IMR-90 (cell line): ENCODE measurements at regions not wholly inside any gene's neighbourhood (a gene's known extent, or its start where the extent isn't known, plus 50 kb on each side); places are given as distances from the start of the nearest gene placed in this dataset.

Experiments
- ATAC-seq: fragments of 200-7000 bp; cut with Tn5 transposase; 2 replicates; pipeline ENCODE4 v1.9.1; 2020; ENCODE audit warnings: low read depth, mild to moderate bottlenecking, moderate library complexity
- BruUV-seq: library from RNA; stranded (reverse); fragments of 400-500 nt; replicated peaks from 2 replicates; lab custom pipeline; 2021; lab: Mats Ljungman, UMichigan
- CTCF ChIA-PET: fragments of 300-600 bp; formaldehyde crosslinking; extraction: SDS; loops from one replicate; lab custom pipeline; 2021; ENCODE audit warnings: antibody characterized with exemption; lab: Yijun Ruan, JAX
- POLR2A ChIA-PET: fragments of 300-600 bp; sonication (Branson Sonifier 250); formaldehyde crosslinking; loops from one replicate; lab custom pipeline; 2022; ENCODE audit warnings: antibody characterized with exemption; ENCODE audit not compliant: unreplicated experiment; lab: Charles Lee
- DNase-seq: peaks from one replicate; pipeline ENCODE4 v3.0.0; 2013
- H2AFZ ChIP-seq: replicated peaks from 2 replicates; pipeline ENCODE3; 2013; ENCODE audit warnings: low read length, mild to moderate bottlenecking; ENCODE audit not compliant: poor library complexity
- H2AK5ac ChIP-seq: 2 replicates; pipeline ENCODE4 v1.6.1; 2013; ENCODE audit warnings: low read depth, low read length, inconsistent platforms
- H2AK9ac ChIP-seq: replicated peaks from 2 replicates; pipeline ENCODE3; 2013; ENCODE audit warnings: mild to moderate bottlenecking, low read depth, low read length, moderate library complexity; ENCODE audit not compliant: poor library complexity
- H2BK120ac ChIP-seq: 2 replicates; pipeline ENCODE4 v1.6.1; 2013; ENCODE audit warnings: low read depth, low read length, inconsistent platforms
- H2BK15ac ChIP-seq: 3 replicates; pipeline ENCODE4 v1.6.1; 2013; ENCODE audit warnings: low read depth, low read length, inconsistent platforms
- H2BK20ac ChIP-seq: 2 replicates; pipeline ENCODE4 v1.6.1; 2013; ENCODE audit warnings: low read depth, mild to moderate bottlenecking, inconsistent platforms, low read length, moderate library complexity
- H2BK5ac ChIP-seq: 2 replicates; pipeline ENCODE4 v1.6.1; 2013; ENCODE audit warnings: mild to moderate bottlenecking, low read depth, low read length, inconsistent platforms; ENCODE audit not compliant: poor library complexity, severe bottlenecking
- H3K14ac ChIP-seq: replicated peaks from 2 replicates; pipeline ENCODE4 v1.6.1; 2013; ENCODE audit warnings: low read depth, low read length, inconsistent platforms
- H3K18ac ChIP-seq: 2 replicates; pipeline ENCODE4 v1.6.1; 2013; ENCODE audit warnings: low read depth, low read length, control low read depth
- H3K23ac ChIP-seq: 2 replicates; pipeline ENCODE4 v1.6.1; 2013; ENCODE audit warnings: low read depth, low read length, inconsistent platforms
- H3K27ac ChIP-seq: 2 replicates; pipeline ENCODE4 v1.5.1; 2013; ENCODE audit warnings: mild to moderate bottlenecking, control low read depth, low read length; ENCODE audit not compliant: insufficient read depth
- H3K27me3 ChIP-seq: 2 replicates; pipeline ENCODE4 v1.6.1; 2013; ENCODE audit warnings: low read length; ENCODE audit not compliant: control insufficient read depth, insufficient read depth
- H3K36me3 ChIP-seq: 2 replicates; pipeline ENCODE4 v1.6.1; 2013; ENCODE audit warnings: low read length, mixed read lengths; ENCODE audit not compliant: control insufficient read depth, insufficient read depth
- H3K4ac ChIP-seq: 2 replicates; pipeline ENCODE4 v1.6.1; 2013; ENCODE audit warnings: low read depth, low read length, inconsistent platforms
- H3K4me1 ChIP-seq: 2 replicates; pipeline ENCODE4 v1.6.1; 2013; ENCODE audit warnings: low read length, mixed read lengths; ENCODE audit not compliant: control insufficient read depth, insufficient read depth
- H3K4me2 ChIP-seq: 2 replicates; pipeline ENCODE4 v1.6.1; 2013; ENCODE audit warnings: low read depth, mild to moderate bottlenecking, control low read depth, low read length, moderate library complexity
- H3K4me3 ChIP-seq: 2 replicates; pipeline ENCODE4 v1.5.1; 2013; ENCODE audit warnings: low read depth, mild to moderate bottlenecking, control low read depth, low read length, moderate library complexity; ENCODE audit not compliant: insufficient read depth
- H3K56ac ChIP-seq: 2 replicates; pipeline ENCODE4 v1.6.1; 2013; ENCODE audit warnings: low read length, inconsistent platforms; ENCODE audit not compliant: insufficient read depth; ENCODE audit errors: extremely low read depth
- H3K79me1 ChIP-seq, 2 experiments: 2 replicates each; pipeline ENCODE4 v1.6.1; 2013; ENCODE audit warnings: low read length in 2 of 2, inconsistent platforms in 1 of 2, low read depth in 1 of 2
- H3K9ac ChIP-seq: 2 replicates; pipeline ENCODE4 v1.6.1; 2013; ENCODE audit warnings: low read depth, low read length, control low read depth
- H3K9me1 ChIP-seq: 2 replicates; pipeline ENCODE4 v1.6.1; 2013; ENCODE audit warnings: low read length, inconsistent platforms; ENCODE audit not compliant: insufficient read depth
- H3K9me3 ChIP-seq: 2 replicates; pipeline ENCODE4 v1.6.1; 2013; ENCODE audit warnings: low read length; ENCODE audit not compliant: control insufficient read depth, insufficient read depth
- H4K20me1 ChIP-seq: 2 replicates; pipeline ENCODE4 v1.6.1; 2013; ENCODE audit warnings: low read length, inconsistent platforms; ENCODE audit not compliant: insufficient read depth
- H4K5ac ChIP-seq: 2 replicates; pipeline ENCODE4 v1.6.1; 2013; ENCODE audit warnings: mild to moderate bottlenecking, low read depth, low read length, control low read depth
- H4K8ac ChIP-seq, 2 experiments: 2 replicates each; pipeline ENCODE4 v1.6.1; 2013; ENCODE audit warnings: low read depth in 2 of 2, low read length in 2 of 2, control low read depth in 1 of 2, inconsistent platforms in 1 of 2
- H4K91ac ChIP-seq: 2 replicates; pipeline ENCODE4 v1.6.1; 2013; ENCODE audit warnings: low read depth, low read length, inconsistent platforms; ENCODE audit not compliant: insufficient read depth
- BHLHE40 ChIP-seq: fragments of 150-350 bp; IDR thresholded peaks from 2 replicates; pipeline ENCODE4 v1.6.1; 2016; ENCODE audit warnings: mild to moderate bottlenecking, low read depth, low read length
- CEBPB ChIP-seq: IDR thresholded peaks from 2 replicates; pipeline ENCODE4 v1.6.1; 2012; ENCODE audit warnings: low read depth, low read length, improper control_type of control experiment
- CHD1 ChIP-seq: IDR thresholded peaks from 2 replicates; pipeline ENCODE4 v1.6.1; 2012; ENCODE audit warnings: low read depth, low read length, improper control_type of control experiment
- FOS ChIP-seq: fragments of 150-350 bp; IDR thresholded peaks from 2 replicates; pipeline ENCODE4 v1.6.1; 2016; ENCODE audit warnings: low read depth, low read length
- MAFK ChIP-seq: IDR thresholded peaks from 2 replicates; pipeline ENCODE4 v1.6.1; 2012; ENCODE audit warnings: low read depth, low read length, improper control_type of control experiment
- MAZ ChIP-seq: IDR thresholded peaks from 2 replicates; pipeline ENCODE4 v1.6.1; 2012; ENCODE audit warnings: low read depth, mild to moderate bottlenecking, low read length, improper control_type of control experiment, moderate library complexity, borderline replicate concordance
- NFE2L2 ChIP-seq: fragments of 150-350 bp; IDR thresholded peaks from 2 replicates; pipeline ENCODE4 v1.6.1; 2016; ENCODE audit warnings: low read depth, mild to moderate bottlenecking, low read length
- POLR2A ChIP-seq: IDR thresholded peaks from 2 replicates; pipeline ENCODE4 v1.6.1; 2012; ENCODE audit warnings: mild to moderate bottlenecking, low read depth, low read length
- RAD21 ChIP-seq: IDR thresholded peaks from 2 replicates; pipeline ENCODE4 v1.6.1; 2012; ENCODE audit warnings: low read length, improper control_type of control experiment
- RCOR1 ChIP-seq: IDR thresholded peaks from 2 replicates; pipeline ENCODE4 v1.6.1; 2012; ENCODE audit warnings: mild to moderate bottlenecking, low read length, improper control_type of control experiment; ENCODE audit not compliant: insufficient replicate concordance
- RFX5 ChIP-seq: IDR thresholded peaks from 2 replicates; pipeline ENCODE4 v1.8.0; 2012; ENCODE audit warnings: low read depth, mild to moderate bottlenecking, low read length, moderate library complexity
- SMC3 ChIP-seq: fragments of 150-350 bp; IDR thresholded peaks from 2 replicates; pipeline ENCODE4 v1.6.1; 2016; ENCODE audit warnings: low read depth, mild to moderate bottlenecking, antibody characterized with exemption, low read length, moderate library complexity
- USF2 ChIP-seq: fragments of 150-350 bp; IDR thresholded peaks from 2 replicates; pipeline ENCODE4 v1.6.1; 2017; ENCODE audit warnings: mild to moderate bottlenecking, antibody characterized with exemption, low read length, low read depth
- WGBS, 2 experiments: methylation state at CpG; one replicate each; pipeline versions ENCODE4 v1.1.5 to v1.1.7; 2013; ENCODE audit warnings: missing lambda C conversion rate in 2 of 2; ENCODE audit not compliant: insufficient read length in 1 of 2; ENCODE audit errors: extremely low coverage in 2 of 2; 5-methylcytosine and 5-hydroxymethylcytosine counted together
- dilution Hi-C: fragments of 300-500 bp; cut with HindIII; formaldehyde crosslinking; loops from one replicate; pipeline ENCODE4 v1.14.3; 2018; ENCODE audit warnings: low sequenced_read_pairs; ENCODE audit not compliant: unreplicated experiment
- in situ Hi-C: fragments of 300-500 bp; cut with MboI; formaldehyde crosslinking; loops from 3 replicates; pipeline ENCODE4 v1.14.3; 2019; ENCODE audit warnings: low sequenced_read_pairs, inconsistent platforms, mixed read lengths
- intact Hi-C: fragments of 100-400 bp; cut with micrococcal nuclease; formaldehyde crosslinking; loops from 2 replicates; pipeline ENCODE4 v1.10.0; 2022
- TF ChIP-seq, protein P1 (sequence below): conservative IDR thresholded peaks from 2 replicates; pipeline ENCODE4 v1.5.1; 2012; ENCODE audit warnings: mild to moderate bottlenecking, low read depth, low read length, improper control_type of control experiment

GRCh38 chr19:5249526-5249925, 91.1 kb downstream of the PTPRS start:
- Histone ChIP-seq H3K56ac (no peak overlapping the region), H3K9me1 (peaks cover 6% of the 10 kb centered on the region; the same call in 1 of the 2 replicates), H3K79me1 (no peaks in the 10 kb centered on the region; a peak in 1 of 4 replicates), H2AK5ac (no peak overlapping the region), H3K23ac (no peak overlapping the region), H2BK20ac (no peak overlapping the region), H3K36me3 (peaks cover 23% of the 10 kb centered on the region), H3K14ac (no peak overlapping the region), H2BK120ac (no peak overlapping the region), H3K4ac (no peak overlapping the region), H3K4me1 (no peaks in the 10 kb centered on the region), H3K9ac (no peak overlapping the region), H4K5ac (no peak overlapping the region), H3K27ac (no peak overlapping the region), H2AFZ (no peak overlapping the region), H3K4me3 (no peak overlapping the region), H3K27me3 (no peaks in the 10 kb centered on the region), H4K91ac (no peak overlapping the region), H2BK15ac (no peak overlapping the region), H2BK5ac (no peak overlapping the region), H3K9me3 (peaks cover 5% of the 10 kb centered on the region), H3K18ac (no peak overlapping the region), H3K4me2 (no peak overlapping the region), H2AK9ac (no peak overlapping the region), H4K20me1 (no peaks in the 10 kb centered on the region), H4K8ac (no peak overlapping the region)
- ChIA-PET POLR2A (no interaction called here), CTCF (no interaction called here)
- WGBS, 2 experiments = 100% methylated on average over 2 of the region's 3 CpGs; no CpG with 5 or more reads in 1 of the 2 experiments
- in situ Hi-C loops = no loop called here
- no TSS peak for BruUV-seq
- intact Hi-C loops = no loop called here
- DNase-seq (no peak), ATAC-seq (no peak)
- no peak for TF ChIP-seq RAD21
- no peak for TF ChIP-seq CEBPB
- TF ChIP-seq NFE2L2 = no peak
- no peak for TF ChIP-seq RCOR1
- TF ChIP-seq BHLHE40 = no peak
- TF ChIP-seq CHD1 = no peak
- no peak for TF ChIP-seq POLR2A
- no peak for TF ChIP-seq MAZ
- TF ChIP-seq MAFK = no peak
- TF ChIP-seq USF2 = no peak
- TF ChIP-seq, protein P1, sequence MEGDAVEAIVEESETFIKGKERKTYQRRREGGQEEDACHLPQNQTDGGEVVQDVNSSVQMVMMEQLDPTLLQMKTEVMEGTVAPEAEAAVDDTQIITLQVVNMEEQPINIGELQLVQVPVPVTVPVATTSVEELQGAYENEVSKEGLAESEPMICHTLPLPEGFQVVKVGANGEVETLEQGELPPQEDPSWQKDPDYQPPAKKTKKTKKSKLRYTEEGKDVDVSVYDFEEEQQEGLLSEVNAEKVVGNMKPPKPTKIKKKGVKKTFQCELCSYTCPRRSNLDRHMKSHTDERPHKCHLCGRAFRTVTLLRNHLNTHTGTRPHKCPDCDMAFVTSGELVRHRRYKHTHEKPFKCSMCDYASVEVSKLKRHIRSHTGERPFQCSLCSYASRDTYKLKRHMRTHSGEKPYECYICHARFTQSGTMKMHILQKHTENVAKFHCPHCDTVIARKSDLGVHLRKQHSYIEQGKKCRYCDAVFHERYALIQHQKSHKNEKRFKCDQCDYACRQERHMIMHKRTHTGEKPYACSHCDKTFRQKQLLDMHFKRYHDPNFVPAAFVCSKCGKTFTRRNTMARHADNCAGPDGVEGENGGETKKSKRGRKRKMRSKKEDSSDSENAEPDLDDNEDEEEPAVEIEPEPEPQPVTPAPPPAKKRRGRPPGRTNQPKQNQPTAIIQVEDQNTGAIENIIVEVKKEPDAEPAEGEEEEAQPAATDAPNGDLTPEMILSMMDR = no peak
- TF ChIP-seq RFX5 = no peak
- TF ChIP-seq SMC3 = no peak
- TF ChIP-seq FOS = no peak
- dilution Hi-C loops = no loop called here
